ENCODE measurements at regions not wholly inside any gene's neighbourhood (a gene's known extent, or its start where the extent isn't known, plus 50 kb on each side); places are given as distances from the start of the nearest gene placed in this dataset.
"Not testable (repeated sequence)": the region's sequence is repeated elsewhere in the genome, so short reads cannot be mapped to it uniquely, and the experiment has no call there.

GRCh38 chr12:90208379-90208778, 499.7 kb upstream of the ATP2B1 start:
- not testable (repeated sequence) for H3K4me1 ChIP-seq (ENCODE audit: insufficient read depth); H3K4me3 ChIP-seq (ENCODE audit: low read depth, low read length)

GRCh38 chr12:90207799-90208198, 499.2 kb upstream of the ATP2B1 start:
- 78% methylated on average over 3 of the region's 3 CpGs for WGBS
- Histone ChIP-seq H3K36me3 (ENCODE audit: insufficient read depth) (no peaks in the 10 kb centered on the region), H3K4me3 (ENCODE audit: low read depth, low read length) (no peak overlapping the region), H3K27ac (ENCODE audit: low read depth) (no peak overlapping the region), H3K4me1 (ENCODE audit: insufficient read depth) (no peaks in the 10 kb centered on the region)
- DNase-seq (ENCODE audit: extremely low spot score) = no peak

More at GRCh38 chr12:90208379-90208778, 499.7 kb upstream of the ATP2B1 start:
- DNase-seq (ENCODE audit: extremely low spot score); H3K27ac ChIP-seq (ENCODE audit: low read depth); H3K36me3 ChIP-seq (ENCODE audit: insufficient read depth): not testable (repeated sequence)

GRCh38 chr12:90205165-90205564, 496.5 kb upstream of the ATP2B1 start:
- DNase-seq (ENCODE audit: extremely low spot score) = no peak
- no peak overlapping the region for H3K4me3 ChIP-seq (ENCODE audit: low read depth, low read length)
- no peaks in the 10 kb centered on the region for H3K4me1 ChIP-seq (ENCODE audit: insufficient read depth)
- whole genome bisulfite sequencing = 94% methylated on average over 2 of the region's 2 CpGs
- H3K27ac ChIP-seq (ENCODE audit: low read depth) = no peak overlapping the region
- H3K36me3 ChIP-seq (ENCODE audit: insufficient read depth) = no peaks in the 10 kb centered on the region

GRCh38 chr12:90203556-90203955, 494.9 kb upstream of the ATP2B1 start:
- Histone ChIP-seq H3K4me3 (ENCODE audit: low read depth, low read length) (no peak overlapping the region), H3K27ac (ENCODE audit: low read depth) (no peak overlapping the region), H3K36me3 (ENCODE audit: insufficient read depth) (no peaks in the 10 kb centered on the region), H3K4me1 (ENCODE audit: insufficient read depth) (no peaks in the 10 kb centered on the region)
- WGBS = 97% methylated on average over 1 of the region's 1 CpG
- no peak for DNase-seq (ENCODE audit: extremely low spot score)

GRCh38 chr12:90199006-90199405, 490.4 kb upstream of the ATP2B1 start:
- Histone ChIP-seq H3K4me1 (ENCODE audit: insufficient read depth) (no peaks in the 10 kb centered on the region), H3K36me3 (ENCODE audit: insufficient read depth) (peaks cover 2% of the 10 kb centered on the region), H3K27ac (ENCODE audit: low read depth) (no peak overlapping the region), H3K4me3 (ENCODE audit: low read depth, low read length) (no peak overlapping the region)
- DNase-seq (ENCODE audit: extremely low spot score) = no peak
- 45% methylated on average over 1 of the region's 1 CpG for WGBS

GRCh38 chr12:90193500-90193899, 484.9 kb upstream of the ATP2B1 start:
- no peak overlapping the region for H3K27ac ChIP-seq (ENCODE audit: low read depth)
- 61% methylated on average over 3 of the region's 3 CpGs for WGBS
- DNase-seq (ENCODE audit: extremely low spot score) = no peak
- no peak overlapping the region for H3K4me3 ChIP-seq (ENCODE audit: low read depth, low read length)
- H3K36me3 ChIP-seq (ENCODE audit: insufficient read depth) = peaks cover 2% of the 10 kb centered on the region
- no peaks in the 10 kb centered on the region for H3K4me1 ChIP-seq (ENCODE audit: insufficient read depth)

- WGBS = 42% methylated on average over 2 of the region's 2 CpGs
- Histone ChIP-seq H3K36me3 (ENCODE audit: insufficient read depth) (no peaks in the 10 kb centered on the region), H3K4me3 (ENCODE audit: low read depth, low read length) (no peak overlapping the region), H3K4me1 (ENCODE audit: insufficient read depth) (no peaks in the 10 kb centered on the region), H3K27ac (ENCODE audit: low read depth) (no peak overlapping the region)
- no peak for DNase-seq (ENCODE audit: extremely low spot score)
Observed at GRCh38 chr12:90188857-90189256, 480.2 kb upstream of the ATP2B1 start.

GRCh38 chr12:90183201-90183600, 474.6 kb upstream of the ATP2B1 start:
- 95% methylated on average over 1 of the region's 1 CpG for WGBS
- Histone ChIP-seq H3K4me1 (ENCODE audit: insufficient read depth) (no peaks in the 10 kb centered on the region), H3K36me3 (ENCODE audit: insufficient read depth) (no peaks in the 10 kb centered on the region), H3K4me3 (ENCODE audit: low read depth, low read length) (no peak overlapping the region), H3K27ac (ENCODE audit: low read depth) (no peak overlapping the region)
- DNase-seq (ENCODE audit: extremely low spot score) = no peak

GRCh38 chr12:90181216-90181615, 472.6 kb upstream of the ATP2B1 start:
- no peaks in the 10 kb centered on the region for H3K4me1 ChIP-seq (ENCODE audit: insufficient read depth)
- no peaks in the 10 kb centered on the region for H3K36me3 ChIP-seq (ENCODE audit: insufficient read depth)
- no peak overlapping the region for H3K4me3 ChIP-seq (ENCODE audit: low read depth, low read length)
- DNase-seq (ENCODE audit: extremely low spot score) = no peak
- no peak overlapping the region for H3K27ac ChIP-seq (ENCODE audit: low read depth)
- WGBS = 85% methylated on average over 3 of the region's 3 CpGs

GRCh38 chr12:90174956-90175355, 466.3 kb upstream of the ATP2B1 start:
- no peak for DNase-seq (ENCODE audit: extremely low spot score)
- no peak overlapping the region for H3K27ac ChIP-seq (ENCODE audit: low read depth)
- WGBS = 99% methylated on average over 1 of the region's 1 CpG
- no peaks in the 10 kb centered on the region for H3K4me1 ChIP-seq (ENCODE audit: insufficient read depth)
- no peaks in the 10 kb centered on the region for H3K36me3 ChIP-seq (ENCODE audit: insufficient read depth)
- H3K4me3 ChIP-seq (ENCODE audit: low read depth, low read length) = no peak overlapping the region

GRCh38 chr12:90174198-90174510, 465.5 kb upstream of the ATP2B1 start:
- DNase-seq (ENCODE audit: extremely low spot score) = no peak
- 60% methylated on average over 1 of the region's 1 CpG for WGBS
- Histone ChIP-seq H3K4me1 (ENCODE audit: insufficient read depth) (no peaks in the 10 kb centered on the region), H3K4me3 (ENCODE audit: low read depth, low read length) (no peak overlapping the region), H3K27ac (ENCODE audit: low read depth) (no peak overlapping the region), H3K36me3 (ENCODE audit: insufficient read depth) (no peaks in the 10 kb centered on the region)

GRCh38 chr12:90173499-90174197, 465.0 kb upstream of the ATP2B1 start:
- 94% methylated on average over 2 of the region's 2 CpGs for WGBS
- DNase-seq (ENCODE audit: extremely low spot score) = no peak
- Histone ChIP-seq H3K4me1 (ENCODE audit: insufficient read depth) (no peaks in the 10 kb centered on the region), H3K4me3 (ENCODE audit: low read depth, low read length) (no peak overlapping the region), H3K27ac (ENCODE audit: low read depth) (no peak overlapping the region), H3K36me3 (ENCODE audit: insufficient read depth) (no peaks in the 10 kb centered on the region)

GRCh38 chr12:90172524-90172923, 463.9 kb upstream of the ATP2B1 start:
- no peak for DNase-seq (ENCODE audit: extremely low spot score)
- Histone ChIP-seq H3K27ac (ENCODE audit: low read depth) (no peak overlapping the region), H3K4me3 (ENCODE audit: low read depth, low read length) (no peak overlapping the region), H3K4me1 (ENCODE audit: insufficient read depth) (no peaks in the 10 kb centered on the region), H3K36me3 (ENCODE audit: insufficient read depth) (no peaks in the 10 kb centered on the region)
- 93% methylated on average over 3 of the region's 3 CpGs for WGBS

- H3K4me3 ChIP-seq (ENCODE audit: low read depth, low read length) = no peak overlapping the region
- H3K36me3 ChIP-seq (ENCODE audit: insufficient read depth) = no peaks in the 10 kb centered on the region
- WGBS = 95% methylated on average over 1 of the region's 1 CpG
Observed at GRCh38 chr12:90170740-90171139, 462.1 kb upstream of the ATP2B1 start.

More at GRCh38 chr12:90170740-90171139, 462.1 kb upstream of the ATP2B1 start:
- no peaks in the 10 kb centered on the region for H3K4me1 ChIP-seq (ENCODE audit: insufficient read depth)
- H3K27ac ChIP-seq (ENCODE audit: low read depth) = no peak overlapping the region
- no peak for DNase-seq (ENCODE audit: extremely low spot score)
